ENCODE measurements at regions not wholly inside any gene's neighbourhood (a gene's known extent, or its start where the extent isn't known, plus 50 kb on each side); places are given as distances from the start of the nearest gene placed in this dataset.
"Not testable (repeated sequence)": the region's sequence is repeated elsewhere in the genome, so short reads cannot be mapped to it uniquely, and the experiment has no call there.

GRCh38 chr11:112617098-112617425, 344.2 kb upstream of the NCAM1 start:
- no peak for DNase-seq (ENCODE audit: low spot score)

GRCh38 chr11:112617977-112618826, 343.0 kb upstream of the NCAM1 start:
- DNase-seq (ENCODE audit: low spot score): no peak

- DNase-seq (ENCODE audit: low spot score): no peak
These were observed 342.1 kb upstream of the NCAM1 start for GRCh38 chr11:112619106-112619505.

- DNase-seq (ENCODE audit: low spot score): no peak
These were observed 340.4 kb upstream of the NCAM1 start for GRCh38 chr11:112620621-112621394.

- no peak for DNase-seq (ENCODE audit: low spot score)
These were observed 338.2 kb upstream of the NCAM1 start for GRCh38 chr11:112623057-112623456.

- DNase-seq (ENCODE audit: low spot score): no peak
These were observed 336.8 kb upstream of the NCAM1 start for GRCh38 chr11:112624431-112624830.

GRCh38 chr11:112624971-112625370, 336.2 kb upstream of the NCAM1 start:
- not testable (repeated sequence) for DNase-seq (ENCODE audit: low spot score)

GRCh38 chr11:112625814-112626213, 335.4 kb upstream of the NCAM1 start:
- DNase-seq (ENCODE audit: low spot score): no peak

GRCh38 chr11:112626731-112627130, 334.5 kb upstream of the NCAM1 start:
- no peak for DNase-seq (ENCODE audit: low spot score)

GRCh38 chr11:112627588-112628045, 333.6 kb upstream of the NCAM1 start:
- DNase-seq (ENCODE audit: low spot score): no peak

- DNase-seq (ENCODE audit: low spot score): no peak
These were observed 332.5 kb upstream of the NCAM1 start for GRCh38 chr11:112628676-112629075.

- DNase-seq (ENCODE audit: low spot score): no peak
These were observed 330.7 kb upstream of the NCAM1 start for GRCh38 chr11:112630496-112630895.

GRCh38 chr11:112631333-112631732, 329.9 kb upstream of the NCAM1 start:
- no peak for DNase-seq (ENCODE audit: low spot score)

- DNase-seq (ENCODE audit: low spot score): no peak
These were observed 328.2 kb upstream of the NCAM1 start for GRCh38 chr11:112632866-112633505.

GRCh38 chr11:112634551-112634950, 326.7 kb upstream of the NCAM1 start:
- no peak for DNase-seq (ENCODE audit: low spot score)

GRCh38 chr11:112634995-112635737, 326.1 kb upstream of the NCAM1 start:
- no peak for DNase-seq (ENCODE audit: low spot score)

- DNase-seq (ENCODE audit: low spot score): no peak
These were observed 324.1 kb upstream of the NCAM1 start for GRCh38 chr11:112637076-112637475.

- no peak for DNase-seq (ENCODE audit: low spot score)
These were observed 323.3 kb upstream of the NCAM1 start for GRCh38 chr11:112637876-112638275.

GRCh38 chr11:112639469-112639868, 321.8 kb upstream of the NCAM1 start:
- DNase-seq (ENCODE audit: low spot score): no peak

GRCh38 chr11:112643416-112643815, 317.8 kb upstream of the NCAM1 start:
- no peak for DNase-seq (ENCODE audit: low spot score)

- no peak for DNase-seq (ENCODE audit: low spot score)
These were observed 316.6 kb upstream of the NCAM1 start for GRCh38 chr11:112644410-112645131.

Data from AG08396 (cell line).